ENCODE measurements at regions not wholly inside any gene's neighbourhood (a gene's known extent, or its start where the extent isn't known, plus 50 kb on each side); places are given as distances from the start of the nearest gene placed in this dataset.

DNA sequence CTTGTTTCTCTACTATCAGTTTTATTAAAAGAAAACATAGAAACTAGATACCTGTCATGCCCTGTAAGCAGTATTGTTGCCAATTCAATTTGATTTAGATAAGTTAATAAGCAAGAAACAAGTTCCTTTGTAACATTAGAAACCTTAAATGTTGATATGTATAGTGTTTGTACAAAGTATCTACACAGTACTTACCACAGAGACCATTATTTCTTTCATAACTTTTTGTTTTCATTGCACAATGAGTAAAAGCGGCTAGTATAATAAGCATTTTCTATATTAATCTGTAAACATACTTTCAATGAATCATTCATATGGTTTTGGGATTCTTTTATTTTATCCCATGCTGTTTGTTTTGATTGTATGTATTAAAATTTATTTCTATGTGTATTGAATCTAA is 305.1 kb downstream of the TTC6 start:
- no peak overlapping the region for H3K4me3 ChIP-seq (ENCODE audit: low read depth, low read length)
- TF ChIP-seq, protein P1, sequence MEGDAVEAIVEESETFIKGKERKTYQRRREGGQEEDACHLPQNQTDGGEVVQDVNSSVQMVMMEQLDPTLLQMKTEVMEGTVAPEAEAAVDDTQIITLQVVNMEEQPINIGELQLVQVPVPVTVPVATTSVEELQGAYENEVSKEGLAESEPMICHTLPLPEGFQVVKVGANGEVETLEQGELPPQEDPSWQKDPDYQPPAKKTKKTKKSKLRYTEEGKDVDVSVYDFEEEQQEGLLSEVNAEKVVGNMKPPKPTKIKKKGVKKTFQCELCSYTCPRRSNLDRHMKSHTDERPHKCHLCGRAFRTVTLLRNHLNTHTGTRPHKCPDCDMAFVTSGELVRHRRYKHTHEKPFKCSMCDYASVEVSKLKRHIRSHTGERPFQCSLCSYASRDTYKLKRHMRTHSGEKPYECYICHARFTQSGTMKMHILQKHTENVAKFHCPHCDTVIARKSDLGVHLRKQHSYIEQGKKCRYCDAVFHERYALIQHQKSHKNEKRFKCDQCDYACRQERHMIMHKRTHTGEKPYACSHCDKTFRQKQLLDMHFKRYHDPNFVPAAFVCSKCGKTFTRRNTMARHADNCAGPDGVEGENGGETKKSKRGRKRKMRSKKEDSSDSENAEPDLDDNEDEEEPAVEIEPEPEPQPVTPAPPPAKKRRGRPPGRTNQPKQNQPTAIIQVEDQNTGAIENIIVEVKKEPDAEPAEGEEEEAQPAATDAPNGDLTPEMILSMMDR (conservative IDR thresholded peaks at IDR 0.05; ENCODE audit: low read depth, low read length): no peak
- no peak for DNase-seq (ENCODE audit: low read depth)

DNA sequence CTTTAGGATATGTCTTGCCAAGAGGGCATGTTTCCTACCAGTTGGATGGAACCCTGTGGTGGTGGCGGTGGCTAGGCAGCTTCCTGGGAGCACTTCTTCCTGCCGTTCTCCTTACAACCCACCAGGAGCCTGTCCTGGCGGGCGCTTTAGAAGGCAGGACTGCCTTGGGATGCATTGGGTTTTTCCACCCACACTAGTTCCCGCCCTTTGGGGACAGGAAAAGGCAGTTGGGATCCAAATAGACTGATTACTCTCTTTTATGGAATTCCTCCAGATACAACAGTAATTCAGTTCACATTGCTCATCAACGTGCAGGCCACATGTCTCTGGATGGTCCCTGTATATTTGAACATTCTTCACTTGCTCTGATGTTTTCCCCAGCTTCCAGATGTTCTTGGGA is 305.7 kb upstream of the SSTR1 start:
- TF ChIP-seq, protein P1 (conservative IDR thresholded peaks at IDR 0.05; ENCODE audit: low read depth, low read length): no peak
- no peak overlapping the region for H3K4me3 ChIP-seq (ENCODE audit: low read depth, low read length)
- DNase-seq (ENCODE audit: low read depth): no peak

DNA sequence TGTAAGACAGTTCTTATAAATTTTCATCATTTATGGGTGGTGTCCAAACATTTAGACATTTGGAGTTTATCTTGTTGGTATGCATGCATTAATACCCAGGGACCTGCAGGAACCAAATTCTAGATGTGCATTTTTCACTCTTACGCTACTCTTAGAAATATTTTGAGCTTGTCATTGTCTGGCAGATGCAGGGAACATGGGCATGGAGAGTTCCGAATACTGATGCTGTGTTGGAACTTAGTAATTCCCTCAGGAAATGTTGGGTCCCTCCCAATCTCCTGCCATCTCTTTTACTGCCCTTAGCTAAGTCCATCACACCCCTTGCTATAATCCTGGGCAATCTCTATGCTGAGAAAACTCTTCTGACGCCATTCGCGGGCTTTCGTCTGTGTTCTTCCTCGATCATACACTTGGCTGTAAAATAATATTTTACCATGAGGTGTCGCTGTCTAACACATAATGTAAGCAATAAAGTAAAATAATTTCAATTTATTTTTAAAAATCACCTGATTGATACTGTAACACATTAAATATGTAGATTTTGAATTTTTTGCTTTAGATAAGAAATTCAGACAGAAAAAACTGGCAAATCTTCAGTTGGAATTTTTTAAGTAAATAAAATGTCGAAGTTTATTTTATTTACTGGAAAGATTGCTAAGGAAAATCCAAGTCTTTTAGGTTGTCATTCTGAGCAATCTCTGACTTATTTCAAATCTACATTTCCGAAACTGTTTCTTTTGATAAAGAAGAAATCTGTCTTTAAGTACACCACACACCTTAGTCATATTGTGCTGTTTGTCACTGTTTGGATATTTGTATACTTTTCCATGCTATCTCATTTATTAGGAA is 304.1 kb upstream of the SSTR1 start:
- peak; percentile 1 for DNase-seq (ENCODE audit: low read depth)
- TF ChIP-seq, protein P1 (conservative IDR thresholded peaks at IDR 0.05; ENCODE audit: low read depth, low read length): peak; percentile 58
- no peak overlapping the region for H3K4me3 ChIP-seq (ENCODE audit: low read depth, low read length)

DNA sequence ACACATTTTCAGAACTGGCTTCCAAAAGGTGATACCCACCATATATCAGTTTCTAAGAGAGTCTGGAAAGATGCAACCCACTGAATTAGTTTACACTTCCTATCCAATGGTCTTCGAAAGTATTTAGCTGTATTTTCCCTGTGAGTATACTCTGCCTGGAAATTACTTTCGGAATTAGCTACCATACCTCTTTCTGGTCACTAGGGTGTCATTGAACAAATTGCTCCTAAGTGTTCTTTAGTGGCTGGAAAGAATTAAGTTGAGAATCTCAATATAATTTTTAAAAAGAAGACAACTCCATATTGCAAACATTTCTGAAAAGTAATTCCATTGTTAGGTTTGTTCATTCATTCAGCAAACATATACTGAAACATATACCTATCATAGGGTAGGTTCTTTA is 283.1 kb upstream of the SSTR1 start:
- TF ChIP-seq, protein P1 (conservative IDR thresholded peaks at IDR 0.05; ENCODE audit: low read depth, low read length): no peak
- no peak for DNase-seq (ENCODE audit: low read depth)
- H3K4me3 ChIP-seq (ENCODE audit: low read depth, low read length): no peak overlapping the region

DNA sequence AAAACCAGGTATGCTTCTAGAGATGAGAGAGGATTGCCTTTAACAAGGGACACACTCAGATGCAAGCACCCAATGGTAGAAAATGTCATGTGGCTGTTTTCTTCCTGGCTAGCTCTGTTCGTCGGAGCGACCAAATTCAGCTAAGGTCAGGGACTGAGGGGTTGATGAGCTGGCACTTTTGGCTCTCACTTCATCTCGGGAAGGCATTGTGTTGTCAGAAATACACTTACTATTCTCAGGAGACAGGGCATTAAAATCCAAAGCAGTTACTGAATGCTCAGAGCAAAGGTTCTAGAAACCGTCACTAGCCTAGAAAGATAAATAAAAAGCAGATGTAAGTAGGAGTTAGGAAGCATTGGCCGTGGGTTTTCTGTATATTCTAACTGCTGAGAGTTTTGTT is 275.7 kb upstream of the SSTR1 start:
- H3K4me3 ChIP-seq (ENCODE audit: low read depth, low read length): no peak overlapping the region
- no peak for DNase-seq (ENCODE audit: low read depth)
- TF ChIP-seq, protein P1 (conservative IDR thresholded peaks at IDR 0.05; ENCODE audit: low read depth, low read length): no peak

DNA sequence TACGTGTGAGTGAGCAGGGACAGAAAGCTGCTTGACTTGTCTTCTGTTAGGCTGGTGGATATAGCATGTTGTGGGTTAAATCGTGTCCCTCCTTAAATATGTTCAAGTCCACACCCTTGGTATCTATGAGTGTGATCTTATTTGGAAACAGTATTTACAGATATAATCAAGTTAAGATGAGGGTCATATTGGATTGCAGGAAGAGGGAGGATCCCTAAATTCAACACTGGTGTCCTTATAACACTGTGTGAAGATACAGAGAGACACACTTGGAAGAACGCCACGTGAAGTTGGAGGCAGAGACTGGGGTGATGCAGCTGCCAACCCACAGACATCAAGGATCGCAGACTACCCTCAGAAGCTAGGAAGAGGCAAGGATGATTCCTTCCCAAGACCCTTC is 275.2 kb upstream of the SSTR1 start:
- no peak overlapping the region for H3K4me3 ChIP-seq (ENCODE audit: low read depth, low read length)
- DNase-seq (ENCODE audit: low read depth): no peak
- TF ChIP-seq, protein P1 (conservative IDR thresholded peaks at IDR 0.05; ENCODE audit: low read depth, low read length): no peak

DNA sequence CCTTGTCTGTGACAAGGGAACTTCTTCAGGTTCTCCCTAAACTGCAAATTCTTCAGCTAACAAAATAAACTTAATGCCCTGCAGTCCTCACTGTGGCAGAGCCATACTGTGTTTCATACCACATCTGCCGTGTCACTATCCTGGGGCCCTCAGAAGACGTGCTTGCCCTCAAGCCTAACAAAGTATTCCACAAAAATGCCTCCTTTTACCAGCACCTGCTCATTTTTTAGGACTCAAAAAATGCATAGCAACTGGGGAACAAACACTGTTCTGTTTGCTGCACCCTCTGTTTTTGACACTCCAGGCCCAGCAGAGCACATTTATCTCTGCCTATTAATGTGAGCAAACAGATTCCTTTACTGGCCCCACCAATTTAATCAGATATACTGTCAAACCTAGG is 270.7 kb upstream of the SSTR1 start:
- TF ChIP-seq, protein P1 (conservative IDR thresholded peaks at IDR 0.05; ENCODE audit: low read depth, low read length): no peak
- no peak for DNase-seq (ENCODE audit: low read depth)

More for the DNA sequence above, 270.7 kb upstream of the SSTR1 start:
- no peak overlapping the region for H3K4me3 ChIP-seq (ENCODE audit: low read depth, low read length)
